Hepatocyte (in vitro differentiated cells): ENCODE measurements at regions not wholly inside any gene's neighbourhood (a gene's known extent, or its start where the extent isn't known, plus 50 kb on each side); places are given as distances from the start of the nearest gene placed in this dataset.

ENCODE experiments used
- CTCF ChIP-seq: fragments of 200-600 bp; sonication (generic); IDR thresholded peaks from 2 replicates; pipeline ENCODE4 v1.5.1; 2016; ENCODE audit warnings: antibody characterized with exemption, mild to moderate bottlenecking; ENCODE audit not compliant: poor library complexity
- EZH2 ChIP-seq: fragments of 200-600 bp; sonication (generic); IDR thresholded peaks from 2 replicates; pipeline ENCODE4 v1.6.1; 2016; ENCODE audit warnings: antibody characterized with exemption, mild to moderate bottlenecking, borderline replicate concordance
- EZH2phosphoT487 ChIP-seq: fragments of 200-600 bp; sonication (generic); IDR thresholded peaks from one replicate; pipeline ENCODE4 v1.6.1; 2018; ENCODE audit warnings: antibody characterized with exemption, mild to moderate bottlenecking, low read depth, moderate library complexity; ENCODE audit not compliant: unreplicated experiment, severe bottlenecking

DNA sequence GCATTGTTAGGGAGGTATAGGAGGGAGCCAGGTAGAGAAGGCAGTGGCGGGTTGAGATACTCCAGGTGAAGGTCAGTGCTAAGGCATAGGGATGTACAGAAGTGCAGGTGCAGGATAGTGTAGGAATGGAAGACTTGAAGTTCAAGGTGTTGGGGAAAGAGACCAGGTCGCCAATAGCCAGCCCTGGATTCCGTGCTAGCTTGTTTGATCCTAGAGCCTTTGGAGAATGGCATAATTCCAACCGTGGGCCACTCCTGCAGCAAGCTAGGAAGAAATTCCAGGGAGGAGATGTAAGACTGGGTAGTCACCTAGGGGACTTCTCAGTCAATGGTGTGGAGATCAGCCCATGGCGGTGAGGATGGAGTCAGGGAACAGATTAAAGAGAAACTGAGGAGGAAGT, 272.7 kb downstream of the RPS24 start:
- no peak for TF ChIP-seq CTCF
- no peak for TF ChIP-seq EZH2
- TF ChIP-seq EZH2phosphoT487 = no peak
